Fibroblast of pulmonary artery (primary cell): ENCODE measurements at regions not wholly inside any gene's neighbourhood (a gene's known extent, or its start where the extent isn't known, plus 50 kb on each side); places are given as distances from the start of the nearest gene placed in this dataset.
A peak's percentile ranks its signal among the peaks of the same experiment; 100 is the strongest.

Source experiments
- DNase-seq: peaks from one replicate; pipeline ENCODE4 v3.0.0-alpha.2; 2010; ENCODE audit warnings: low read depth
- H3K4me3 ChIP-seq: replicated peaks from 2 replicates; pipeline ENCODE4 v1.5.1; 2011; ENCODE audit warnings: low read depth, mild to moderate bottlenecking, control low read depth, low read length, moderate library complexity
- TF ChIP-seq, protein P1 (sequence below): IDR thresholded peaks from 2 replicates; pipeline ENCODE4 v1.5.1; 2011; ENCODE audit warnings: mild to moderate bottlenecking, control low read depth, low read length, inconsistent platforms; ENCODE audit errors: missing control alignments

DNA sequence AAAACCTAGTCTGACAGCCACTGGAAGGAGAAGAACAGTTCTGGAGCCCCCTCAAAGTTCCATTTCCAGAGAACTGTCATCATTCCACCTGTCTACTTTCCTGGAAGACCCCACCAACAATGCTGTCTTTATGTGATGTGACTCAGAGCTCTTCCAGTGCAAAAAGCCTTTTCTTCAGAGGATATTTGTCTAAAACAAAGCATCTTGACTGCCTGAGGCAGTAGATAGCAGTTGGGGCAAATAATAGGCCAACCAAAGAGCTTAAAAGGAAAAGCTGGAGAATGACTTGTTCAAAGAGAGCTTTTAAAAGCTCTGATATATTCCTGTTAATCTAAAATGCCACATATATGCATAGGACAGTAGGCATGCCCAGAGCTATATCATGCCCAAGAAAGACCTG is 62.6 kb downstream of the MIS18A start:
- no peak overlapping the region for H3K4me3 ChIP-seq
- TF ChIP-seq, protein P1, sequence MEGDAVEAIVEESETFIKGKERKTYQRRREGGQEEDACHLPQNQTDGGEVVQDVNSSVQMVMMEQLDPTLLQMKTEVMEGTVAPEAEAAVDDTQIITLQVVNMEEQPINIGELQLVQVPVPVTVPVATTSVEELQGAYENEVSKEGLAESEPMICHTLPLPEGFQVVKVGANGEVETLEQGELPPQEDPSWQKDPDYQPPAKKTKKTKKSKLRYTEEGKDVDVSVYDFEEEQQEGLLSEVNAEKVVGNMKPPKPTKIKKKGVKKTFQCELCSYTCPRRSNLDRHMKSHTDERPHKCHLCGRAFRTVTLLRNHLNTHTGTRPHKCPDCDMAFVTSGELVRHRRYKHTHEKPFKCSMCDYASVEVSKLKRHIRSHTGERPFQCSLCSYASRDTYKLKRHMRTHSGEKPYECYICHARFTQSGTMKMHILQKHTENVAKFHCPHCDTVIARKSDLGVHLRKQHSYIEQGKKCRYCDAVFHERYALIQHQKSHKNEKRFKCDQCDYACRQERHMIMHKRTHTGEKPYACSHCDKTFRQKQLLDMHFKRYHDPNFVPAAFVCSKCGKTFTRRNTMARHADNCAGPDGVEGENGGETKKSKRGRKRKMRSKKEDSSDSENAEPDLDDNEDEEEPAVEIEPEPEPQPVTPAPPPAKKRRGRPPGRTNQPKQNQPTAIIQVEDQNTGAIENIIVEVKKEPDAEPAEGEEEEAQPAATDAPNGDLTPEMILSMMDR, result no peak
- no peak for DNase-seq

- TF ChIP-seq, protein P1, result no peak
- DNase-seq, result no peak
- H3K4me3 ChIP-seq, result no peak overlapping the region
Observed at GRCh38 chr21:32215306-32215685, 63.6 kb downstream of the MIS18A start.

DNA sequence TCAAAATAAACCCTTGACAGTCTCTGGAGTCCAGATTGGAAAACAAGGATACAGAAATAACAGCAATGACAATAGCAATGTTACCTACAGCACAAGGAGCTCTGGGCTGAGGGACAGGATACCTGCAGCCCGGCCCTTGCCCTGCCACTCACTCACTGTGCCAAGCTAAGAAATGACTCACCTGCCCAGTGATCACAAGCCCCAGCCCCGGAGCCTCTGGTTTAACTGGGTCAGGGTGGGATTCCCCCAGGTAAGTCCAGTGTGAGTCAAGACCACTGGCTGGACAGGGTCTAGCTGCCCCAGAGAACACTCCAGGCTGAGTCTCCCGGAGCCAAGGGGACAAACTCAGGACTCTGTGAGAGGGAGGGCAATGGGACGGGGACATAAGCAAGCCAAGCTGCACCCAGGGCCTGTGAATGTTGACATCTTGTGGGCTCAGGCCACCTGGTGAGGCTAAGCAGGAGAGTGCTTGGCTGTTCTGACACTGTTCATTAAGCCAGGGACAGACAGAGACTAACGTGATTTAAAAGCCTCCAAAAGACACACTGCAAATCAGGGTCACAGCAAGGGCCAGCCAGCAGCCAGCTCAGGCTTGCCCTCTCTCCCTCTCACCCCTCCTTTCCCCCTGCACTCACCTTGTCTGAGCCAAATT is 64.1 kb downstream of the MIS18A start:
- H3K4me3 ChIP-seq, result no peak overlapping the region
- no peak for DNase-seq
- TF ChIP-seq, protein P1, result no peak

DNA sequence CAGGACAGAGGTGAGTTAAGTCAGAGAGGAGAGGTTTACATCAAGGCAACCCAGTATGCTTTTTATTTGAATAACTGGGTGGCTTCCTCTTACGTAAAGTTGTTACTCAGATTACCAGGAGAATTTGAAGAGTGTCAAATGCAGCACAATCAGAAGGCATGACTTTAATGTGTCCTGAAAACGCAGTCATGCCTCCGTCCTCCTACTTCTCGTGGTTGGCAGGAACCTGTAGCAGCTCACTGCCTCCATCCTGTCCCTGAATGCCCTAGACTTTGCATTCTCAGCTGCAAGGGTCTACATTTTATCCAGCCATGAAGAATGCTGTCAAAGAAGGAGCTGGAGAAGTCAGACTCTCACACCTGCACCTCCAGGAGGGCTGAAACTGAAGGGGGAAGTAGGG is 66.7 kb downstream of the MIS18A start:
- no peak for DNase-seq

DNA sequence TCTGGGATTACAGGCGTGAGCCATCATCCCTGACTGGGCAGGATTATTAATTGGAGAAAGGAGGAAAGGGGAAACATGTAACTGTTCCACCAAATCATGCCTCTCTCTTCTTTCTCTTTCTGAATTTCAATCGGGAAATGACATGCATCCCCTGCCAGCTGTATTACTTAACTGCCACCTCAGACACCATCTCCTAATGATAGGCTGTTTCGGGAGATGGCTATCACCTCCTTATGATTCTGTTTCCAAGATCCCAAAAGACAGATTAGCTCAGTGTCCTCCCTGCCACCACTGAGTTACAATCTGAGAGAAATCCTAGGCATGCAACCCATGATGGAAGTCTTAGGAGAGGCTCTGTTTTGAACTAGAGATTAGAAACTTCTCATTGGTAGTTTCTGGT is 67.5 kb downstream of the MIS18A start:
- no peak overlapping the region for H3K4me3 ChIP-seq
- TF ChIP-seq, protein P1, result no peak
- no peak for DNase-seq

More for the DNA sequence above, 66.7 kb downstream of the MIS18A start:
- H3K4me3 ChIP-seq, result no peak overlapping the region
- TF ChIP-seq, protein P1, result no peak

DNA sequence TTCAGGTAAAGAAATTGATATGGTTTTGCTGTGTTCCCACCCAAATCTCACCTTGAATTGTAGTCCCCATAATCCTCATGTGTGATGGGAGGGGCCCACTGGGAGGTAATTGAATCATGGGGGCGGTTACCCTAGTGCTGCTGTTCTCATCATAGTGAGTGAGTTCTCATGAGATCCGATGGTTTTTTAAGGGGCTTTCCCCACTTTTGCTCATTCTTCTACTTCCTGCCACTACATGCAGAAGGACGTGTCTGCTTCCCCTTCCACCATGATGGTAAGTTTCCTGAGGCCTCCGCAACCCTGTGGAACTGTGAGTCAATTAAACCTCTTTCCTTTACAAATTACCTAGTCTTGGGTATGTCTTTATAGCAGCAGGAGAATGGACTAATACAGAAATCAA is 69.3 kb downstream of the MIS18A start:
- TF ChIP-seq, protein P1, result no peak
- H3K4me3 ChIP-seq, result no peak overlapping the region
- no peak for DNase-seq

DNA sequence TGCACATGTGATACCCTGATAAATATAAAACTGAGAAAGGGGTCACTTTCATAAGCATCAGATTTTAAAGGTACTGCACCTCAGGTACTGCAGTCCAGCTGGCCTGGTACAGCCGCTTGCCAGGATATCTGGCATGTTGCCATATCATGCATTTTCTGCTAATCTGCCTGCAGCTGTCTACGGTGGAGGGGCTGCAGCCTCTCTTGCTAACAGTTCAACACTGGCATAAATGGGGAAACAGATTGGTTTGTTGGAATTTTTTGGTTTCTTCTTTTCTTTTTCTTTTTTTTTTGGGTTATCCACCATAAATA is 71.5 kb downstream of the MIS18A start:
- TF ChIP-seq, protein P1, result no peak
- no peak overlapping the region for H3K4me3 ChIP-seq
- peak; percentile 0 for DNase-seq
